A549 (cell line): ENCODE measurements at regions not wholly inside any gene's neighbourhood (a gene's known extent, or its start where the extent isn't known, plus 50 kb on each side); places are given as distances from the start of the nearest gene placed in this dataset.

Experiments
- ATAC-seq, 2 experiments: fragments of 200-7000 bp in 1 of 2; fragments of >200 bp in 1 of 2; cut with Nextera tagmentation in 1 of 2; cut with Tn5 transposase in 1 of 2; 3 replicates each; pipeline versions ENCODE4 v1.8.0 to v1.9.1; 2018 to 2020; ENCODE audit warnings: mild to moderate bottlenecking in 1 of 2, moderate library complexity in 1 of 2
- CTCF ChIA-PET: fragments of 300-600 bp; sonication (Branson Sonifier 250); formaldehyde crosslinking; extraction: SDS; loops from one replicate; lab custom pipeline; 2021; ENCODE audit warnings: antibody characterized with exemption, inconsistent platforms; lab: Yijun Ruan, JAX
- POLR2A ChIA-PET: fragments of 350-600 bp; formaldehyde crosslinking; extraction: SDS; loops from one replicate; lab custom pipeline; 2021; ENCODE audit warnings: antibody characterized with exemption, inconsistent platforms; lab: Yijun Ruan, JAX
- DNase-seq, 2 experiments: peaks; one replicate each; pipeline versions ENCODE4 v3.0.0 to v3.0.0-alpha.2; 2011 to 2016; ENCODE audit warnings: low read depth in 1 of 2, low spot score in 1 of 2
- FAIRE-seq: peaks from 2 replicates; lab custom pipeline; 2011; peaks lifted over from hg19 to GRCh38; lab: Jason Lieb, UNC
- H3K27ac ChIP-seq, 2 experiments: fragments of >200 bp; sonication (Bioruptor Twin); formaldehyde crosslinking; 3 replicates each; pipeline ENCODE4 v1.5.1; 2016 to 2017
- H3K4me1 ChIP-seq: fragments of >200 bp; sonication (Bioruptor Twin); formaldehyde crosslinking; 3 replicates; pipeline ENCODE4 v1.6.1; 2016
- H3K4me2 ChIP-seq: fragments of >200 bp; sonication (Bioruptor Twin); formaldehyde crosslinking; 3 replicates; pipeline ENCODE4 v1.6.1; 2016
- H3K4me3 ChIP-seq: fragments of >200 bp; sonication (Bioruptor Twin); formaldehyde crosslinking; 3 replicates; pipeline ENCODE4 v1.5.1; 2016
- H3K9me3 ChIP-seq: fragments of >200 bp; sonication (Bioruptor Twin); formaldehyde crosslinking; 3 replicates; pipeline ENCODE4 v1.6.1; 2016
- CBX2 ChIP-seq: fragments of 200-600 bp; sonication (generic); IDR thresholded peaks from 2 replicates; pipeline ENCODE4 v1.6.1; 2016; ENCODE audit warnings: low read depth, mild to moderate bottlenecking, borderline replicate concordance
- CBX8 ChIP-seq: fragments of 200-600 bp; sonication (generic); IDR thresholded peaks from 2 replicates; pipeline ENCODE4 v1.6.1; 2016
- FOSB ChIP-seq: fragments of 250-450 bp; sonication (Bioruptor Pico); IDR thresholded peaks from 2 replicates; pipeline ENCODE4 v1.5.0; 2020; ENCODE audit warnings: mild to moderate bottlenecking, moderate library complexity
- FOSL2 ChIP-seq, 2 experiments: fragments of 450-650 bp in 1 of 2; fragments of >200 bp in 1 of 2; sonication (Bioruptor Twin) in 1 of 2; formaldehyde crosslinking; IDR thresholded peaks; 2 replicates each; pipeline versions ENCODE4 v1.5.0 to v1.6.1; 2016 to 2020; ENCODE audit warnings: mild to moderate bottlenecking in 1 of 2, moderate library complexity in 1 of 2
- GATA3 ChIP-seq: IDR thresholded peaks from 2 replicates; pipeline ENCODE4 v1.6.1; 2012; ENCODE audit warnings: borderline replicate concordance
- HDAC2 ChIP-seq: fragments of 200-600 bp; sonication (generic); IDR thresholded peaks from 2 replicates; pipeline ENCODE4 v1.6.1; 2016
- HEYL ChIP-seq: fragments of 250-450 bp; sonication (Bioruptor Pico); IDR thresholded peaks from 2 replicates; pipeline ENCODE4 v1.8.0; 2021; ENCODE audit warnings: mild to moderate bottlenecking, moderate library complexity
- HOXB13 ChIP-seq: fragments of 250-450 bp; sonication (Bioruptor Pico); IDR thresholded peaks from 2 replicates; pipeline ENCODE4 v1.5.0; 2020; ENCODE audit warnings: low read depth, mild to moderate bottlenecking, moderate library complexity
- HOXB5 ChIP-seq: fragments of 250-450 bp; sonication (Bioruptor Pico); IDR thresholded peaks from 2 replicates; pipeline ENCODE4 v1.5.0; 2020; ENCODE audit warnings: mild to moderate bottlenecking, moderate library complexity
- JUNB ChIP-seq: fragments of >200 bp; sonication (Bioruptor Twin); formaldehyde crosslinking; IDR thresholded peaks from 2 replicates; pipeline ENCODE4 v1.6.1; 2016
- NFE2L2 ChIP-seq: fragments of 150-350 bp; conservative IDR thresholded peaks from 2 replicates; pipeline ENCODE4 v1.6.1; 2014; ENCODE audit warnings: low read length
- NR3C1 ChIP-seq: fragments of >200 bp; sonication (Bioruptor Twin); formaldehyde crosslinking; IDR thresholded peaks from 3 replicates; pipeline ENCODE4 v1.6.1; 2017
- RCOR1 ChIP-seq: fragments of 150-350 bp; IDR thresholded peaks from 2 replicates; pipeline ENCODE4 v1.6.1; 2014; ENCODE audit warnings: antibody characterized with exemption, low read length, low read depth
- REST ChIP-seq: fragments of 200-600 bp; sonication (generic); IDR thresholded peaks from 2 replicates; pipeline ENCODE4 v1.6.1; 2016; ENCODE audit warnings: antibody characterized with exemption, mild to moderate bottlenecking, moderate library complexity
- TFCP2L1 ChIP-seq: fragments of 250-450 bp; sonication (Bioruptor Pico); IDR thresholded peaks from 2 replicates; pipeline ENCODE4 v1.5.0; 2021; ENCODE audit warnings: mild to moderate bottlenecking
- WGBS: methylation state at CpG from one replicate; pipeline ENCODE4 v1.1.6; 2017; ENCODE audit errors: missing lambda C conversion rate; 5-methylcytosine and 5-hydroxymethylcytosine counted together
- TF ChIP-seq, protein P1 (sequence below): fragments of >200 bp; sonication (Bioruptor Twin); formaldehyde crosslinking; IDR thresholded peaks from 3 replicates; pipeline ENCODE4 v1.6.1; 2016
- TF ChIP-seq, protein P2 (sequence below): fragments of >200 bp; sonication (Bioruptor Twin); formaldehyde crosslinking; IDR thresholded peaks from 2 replicates; pipeline ENCODE4 v1.6.1; 2016
- TF ChIP-seq, protein P3 (sequence below): fragments of 250-450 bp; sonication (Bioruptor Pico); IDR thresholded peaks from 2 replicates; pipeline ENCODE4 v1.5.0; 2020; ENCODE audit warnings: low read depth, mild to moderate bottlenecking, moderate library complexity

GRCh38 chr1:59165353-59165752, 131.5 kb upstream of the FGGY start:
- WGBS = 8% methylated on average over 2 of the region's 2 CpGs
- ATAC-seq (no peak), DNase-seq (no peak), FAIRE-seq (no peak)
- Histone ChIP-seq H3K27ac (0 out of 6 replicates have a peak overlapping the region, but pooled peaks of 1 of the 2 experiments have one; percentile 16), H3K4me1 (peaks cover 18% of the 10 kb centered on the region), H3K4me3 (no peak overlapping the region), H3K4me2 (no peak overlapping the region), H3K9me3 (no peaks in the 10 kb centered on the region)
- ChIA-PET POLR2A (no interaction called here), CTCF (no interaction called here)
- TF ChIP-seq TFCP2L1 = no peak

GRCh38 chr1:59169703-59170102, 127.2 kb upstream of the FGGY start:
- no peak for FAIRE-seq

DNA sequence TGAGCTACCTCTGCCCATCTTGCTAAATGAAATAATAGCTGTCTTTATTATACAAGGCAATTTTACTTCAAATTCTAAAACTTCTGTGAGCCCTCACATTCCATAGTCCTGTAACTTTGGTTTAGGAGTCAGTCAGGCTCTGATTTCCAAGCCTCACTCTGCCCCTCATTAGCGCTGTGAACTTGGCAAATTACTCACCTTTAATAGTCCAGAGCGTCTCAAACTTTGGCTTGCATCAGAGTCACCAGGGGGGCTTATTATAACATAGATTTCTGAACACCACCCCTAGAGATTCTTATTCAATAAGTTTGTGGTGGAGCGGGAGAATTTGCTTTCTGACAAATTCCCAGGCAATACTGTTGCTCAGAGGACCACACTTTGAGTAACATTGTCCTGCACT, 126.2 kb upstream of the FGGY start:
- FAIRE-seq (no peak), ATAC-seq (no peak), DNase-seq (no peak)
- CTCF ChIA-PET = interaction anchor here (0.7 kb wide), 1 partner anchor 580 kb away, joined by 3 read pairs; no protein-coding TSS in a partner anchor
- POLR2A ChIA-PET = no interaction called here
- TF ChIP-seq HOXB5 (CRISPR knock-in tag) (no peak), HEYL (CRISPR knock-in tag) (no peak), REST (no peak), HDAC2 (no peak), NR3C1 (no peak)
- TF ChIP-seq, protein P1, sequence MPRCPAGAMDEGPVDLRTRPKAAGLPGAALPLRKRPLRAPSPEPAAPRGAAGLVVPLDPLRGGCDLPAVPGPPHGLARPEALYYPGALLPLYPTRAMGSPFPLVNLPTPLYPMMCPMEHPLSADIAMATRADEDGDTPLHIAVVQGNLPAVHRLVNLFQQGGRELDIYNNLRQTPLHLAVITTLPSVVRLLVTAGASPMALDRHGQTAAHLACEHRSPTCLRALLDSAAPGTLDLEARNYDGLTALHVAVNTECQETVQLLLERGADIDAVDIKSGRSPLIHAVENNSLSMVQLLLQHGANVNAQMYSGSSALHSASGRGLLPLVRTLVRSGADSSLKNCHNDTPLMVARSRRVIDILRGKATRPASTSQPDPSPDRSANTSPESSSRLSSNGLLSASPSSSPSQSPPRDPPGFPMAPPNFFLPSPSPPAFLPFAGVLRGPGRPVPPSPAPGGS = no peak
- TF ChIP-seq, protein P2, sequence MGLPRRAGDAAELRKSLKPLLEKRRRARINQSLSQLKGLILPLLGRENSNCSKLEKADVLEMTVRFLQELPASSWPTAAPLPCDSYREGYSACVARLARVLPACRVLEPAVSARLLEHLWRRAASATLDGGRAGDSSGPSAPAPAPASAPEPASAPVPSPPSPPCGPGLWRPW = no peak
- TF ChIP-seq, protein P3, sequence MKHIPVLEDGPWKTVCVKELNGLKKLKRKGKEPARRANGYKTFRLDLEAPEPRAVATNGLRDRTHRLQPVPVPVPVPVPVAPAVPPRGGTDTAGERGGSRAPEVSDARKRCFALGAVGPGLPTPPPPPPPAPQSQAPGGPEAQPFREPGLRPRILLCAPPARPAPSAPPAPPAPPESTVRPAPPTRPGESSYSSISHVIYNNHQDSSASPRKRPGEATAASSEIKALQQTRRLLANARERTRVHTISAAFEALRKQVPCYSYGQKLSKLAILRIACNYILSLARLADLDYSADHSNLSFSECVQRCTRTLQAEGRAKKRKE (CRISPR knock-in tag) = no peak
- no peaks in the 10 kb centered on the region for H3K9me3 ChIP-seq
- no peak overlapping the region for H3K4me3 ChIP-seq
- H3K4me2 ChIP-seq = no peak overlapping the region
- WGBS = 86% methylated on average over 3 of the region's 3 CpGs
- H3K27ac ChIP-seq = peak overlapping the region in 1 of 2 experiments; percentile 66; a peak in 2 of 6 replicates
- peaks cover 39% of the 10 kb centered on the region for H3K4me1 ChIP-seq

More at GRCh38 chr1:59169703-59170102, 127.2 kb upstream of the FGGY start:
- Histone ChIP-seq H3K4me1 (peaks cover 39% of the 10 kb centered on the region), H3K4me2 (peak overlapping the region; percentile 2; the same call in 2 of the 3 replicates), H3K4me3 (no peak overlapping the region), H3K9me3 (no peaks in the 10 kb centered on the region), H3K27ac (peak overlapping the region; percentile 25 to 66; a peak in 5 of 6 replicates)
- WGBS = 4% methylated on average over 1 of the region's 1 CpG
- DNase-seq (no peak), ATAC-seq (0 out of 6 replicates have a peak, but pooled peaks of 1 of the 2 experiments have one; percentile 28)
- TF ChIP-seq NFE2L2 (no peak), FOSB (CRISPR knock-in tag) (no peak), CBX2 (no peak), HOXB13 (no peak), JUNB (no peak), FOSL2 (IDR thresholded peaks at IDR 0.05) (no peak), FOSL2 (CRISPR knock-in tag; IDR thresholded peaks at IDR 0.05) (no peak), HOXB5 (CRISPR knock-in tag) (no peak), CBX8 (no peak), GATA3 (no peak), RCOR1 (no peak)
- CTCF ChIA-PET = no interaction called here
- POLR2A ChIA-PET = no interaction called here
